Fibroblast of mammary gland (primary cell): ENCODE measurements at regions not wholly inside any gene's neighbourhood (a gene's known extent, or its start where the extent isn't known, plus 50 kb on each side); places are given as distances from the start of the nearest gene placed in this dataset.

Source experiments
- DNase-seq: peaks from one replicate; pipeline ENCODE4 v3.0.0-alpha.2; 2010; ENCODE audit warnings: low read depth
- H3K4me3 ChIP-seq: 2 replicates; pipeline ENCODE4 v1.5.1; 2011; ENCODE audit warnings: low read depth, mild to moderate bottlenecking, low read length, moderate library complexity; ENCODE audit not compliant: control insufficient read depth
- CTCF ChIP-seq: conservative IDR thresholded peaks from 2 replicates; pipeline ENCODE4 v1.5.1; 2011; ENCODE audit warnings: low read depth, low read length, inconsistent platforms; ENCODE audit not compliant: control insufficient read depth, insufficient read depth

- TF ChIP-seq CTCF: no peak
- no peak overlapping the region for H3K4me3 ChIP-seq
- no peak for DNase-seq
These were observed 163.1 kb upstream of the MIR17HG start for GRCh38 chr13:91184244-91184926.

GRCh38 chr13:91185294-91185863 is 162.1 kb upstream of the MIR17HG start:
- peak; percentile 10 for DNase-seq
- peak; percentile 3 for TF ChIP-seq CTCF
- no peak overlapping the region for H3K4me3 ChIP-seq

GRCh38 chr13:91187522-91187921 is 160.0 kb upstream of the MIR17HG start:
- no peak for TF ChIP-seq CTCF

GRCh38 chr13:91189506-91189905 is 158.0 kb upstream of the MIR17HG start:
- TF ChIP-seq CTCF: no peak
- H3K4me3 ChIP-seq: no peak overlapping the region
- DNase-seq: no peak

More at GRCh38 chr13:91187522-91187921, 160.0 kb upstream of the MIR17HG start:
- H3K4me3 ChIP-seq: no peak overlapping the region
- no peak for DNase-seq

GRCh38 chr13:91193358-91193757 is 154.1 kb upstream of the MIR17HG start:
- no peak overlapping the region for H3K4me3 ChIP-seq
- no peak for TF ChIP-seq CTCF
- DNase-seq: no peak

GRCh38 chr13:91195789-91196188 is 151.7 kb upstream of the MIR17HG start:
- no peak for DNase-seq
- H3K4me3 ChIP-seq: no peak overlapping the region
- TF ChIP-seq CTCF: no peak

- no peak for DNase-seq
- no peak overlapping the region for H3K4me3 ChIP-seq
- no peak for TF ChIP-seq CTCF
These were observed 150.5 kb upstream of the MIR17HG start for GRCh38 chr13:91196958-91197357.
